Panc1 (cell line): ENCODE measurements at regions not wholly inside any gene's neighbourhood (a gene's known extent, or its start where the extent isn't known, plus 50 kb on each side); places are given as distances from the start of the nearest gene placed in this dataset.

Experiments used
- ATAC-seq: fragments of 200-7000 bp; cut with Tn5 transposase; 2 replicates; pipeline ENCODE4 v1.9.1; 2020; ENCODE audit warnings: mild to moderate bottlenecking, moderate library complexity
- BruUV-seq: library from RNA; stranded (reverse); fragments of 400-500 nt; replicated peaks from 2 replicates; lab custom pipeline; 2021; lab: Mats Ljungman, UMichigan
- CTCF ChIA-PET: fragments of 300-600 bp; sonication (Branson Sonifier 250); formaldehyde crosslinking; loops from one replicate; lab custom pipeline; 2022; ENCODE audit warnings: antibody characterized with exemption; lab: Charles Lee
- POLR2A ChIA-PET: fragments of 300-600 bp; sonication (Branson Sonifier 250); formaldehyde crosslinking; loops from one replicate; lab custom pipeline; 2022; ENCODE audit warnings: antibody characterized with exemption; lab: Charles Lee
- DNase-seq: peaks from one replicate; pipeline ENCODE4 v3.0.0-alpha.2; 2010; ENCODE audit warnings: low read depth, low spot score
- H3K27ac ChIP-seq: 2 replicates; pipeline ENCODE4 v1.5.1; 2011; ENCODE audit warnings: mild to moderate bottlenecking, low read length, inconsistent platforms
- H3K27me3 ChIP-seq: fragments of 200-500 bp; sonication (Bioruptor generic); 2 replicates; pipeline ENCODE4 v1.6.0; 2014; ENCODE audit warnings: low read length, inconsistent platforms; ENCODE audit not compliant: control insufficient read depth, insufficient read depth
- H3K36me3 ChIP-seq: fragments of 200-500 bp; sonication (Bioruptor generic); 2 replicates; pipeline ENCODE4 v1.5.1; 2014; ENCODE audit warnings: inconsistent platforms, mild to moderate bottlenecking, low read length, moderate library complexity; ENCODE audit not compliant: control insufficient read depth, insufficient read depth
- H3K4me1 ChIP-seq: 2 replicates; pipeline ENCODE4 v1.5.1; 2011; ENCODE audit warnings: inconsistent platforms, mild to moderate bottlenecking, low read length, moderate library complexity; ENCODE audit not compliant: control insufficient read depth, insufficient read depth
- H3K4me3 ChIP-seq, 2 experiments: 2 replicates each; pipeline ENCODE4 v1.5.1; 2011 to 2012; ENCODE audit warnings: low read depth in 2 of 2, low read length in 2 of 2, mild to moderate bottlenecking in 2 of 2, inconsistent platforms in 1 of 2, moderate library complexity in 1 of 2
- H3K9me3 ChIP-seq: fragments of 200-500 bp; sonication (Bioruptor generic); 2 replicates; pipeline ENCODE4 v1.5.1; 2014; ENCODE audit warnings: low read depth, mild to moderate bottlenecking, inconsistent platforms, low read length, moderate library complexity; ENCODE audit not compliant: control insufficient read depth, insufficient read depth
- CTCF ChIP-seq: fragments of 450-650 bp; IDR thresholded peaks from 2 replicates; pipeline ENCODE4 v1.5.1; 2017; ENCODE audit warnings: mild to moderate bottlenecking
- POLR2AphosphoS5 ChIP-seq: IDR thresholded peaks from 2 replicates; pipeline ENCODE4 v1.6.1; 2012; ENCODE audit warnings: mild to moderate bottlenecking, low read depth, low read length, moderate library complexity
- REST ChIP-seq, 2 experiments: IDR thresholded peaks; 2 replicates each; pipeline ENCODE4 v1.6.1; 2011 to 2012; ENCODE audit warnings: low read depth in 2 of 2, control low read depth in 1 of 2, low read length in 1 of 2, mild to moderate bottlenecking in 1 of 2, moderate library complexity in 1 of 2; ENCODE audit not compliant: insufficient read depth in 1 of 2
- SIN3A ChIP-seq: IDR thresholded peaks from 2 replicates; pipeline ENCODE4 v1.6.1; 2012; ENCODE audit warnings: low read depth, mild to moderate bottlenecking, low read length, moderate library complexity, borderline replicate concordance; ENCODE audit not compliant: insufficient read depth
- TCF7L2 ChIP-seq: IDR thresholded peaks from 2 replicates; pipeline ENCODE4 v1.6.1; 2011; ENCODE audit warnings: mild to moderate bottlenecking, low read depth, low read length, inconsistent platforms
- in situ Hi-C: cut with HindIII; loops from 2 replicates; pipeline ENCODE4 v1.10.0; 2016; ENCODE audit warnings: low sequenced_read_pairs, low pct_unique_long_range_greater_than_20kb
- intact Hi-C: fragments of 100-400 bp; cut with micrococcal nuclease; formaldehyde crosslinking; loops from one replicate; pipeline ENCODE4 v1.10.0; 2022; ENCODE audit not compliant: unreplicated experiment

- H3K36me3 ChIP-seq, result no peaks in the 10 kb centered on the region
- no peak overlapping the region for H3K4me3 ChIP-seq
- no peaks in the 10 kb centered on the region for H3K4me1 ChIP-seq
- no TSS peak for BruUV-seq
- POLR2A ChIA-PET, result no interaction called here
- H3K27me3 ChIP-seq, result no peaks in the 10 kb centered on the region; the same call in 1 of the 2 replicates
- no peaks in the 10 kb centered on the region for H3K9me3 ChIP-seq
- CTCF ChIA-PET, result no interaction called here
- DNase-seq (no peak), ATAC-seq (no peak)
- in situ Hi-C loops (no loop called here), intact Hi-C loops (no loop called here)
- no peak for TF ChIP-seq REST (IDR thresholded peaks at IDR 0.05; ENCODE audit: insufficient read depth in 1 of 2, low read depth in 2 of 2, low read length in 1 of 2)
- TF ChIP-seq SIN3A, result no peak
- no peak for TF ChIP-seq POLR2AphosphoS5
- TF ChIP-seq CTCF, result no peak
- no peak for TF ChIP-seq TCF7L2
- H3K27ac ChIP-seq, result no peak overlapping the region
Observed at GRCh38 chr7:37536706-37537105, 88.0 kb upstream of the ELMO1 start.

- intact Hi-C loops, result no loop called here
Observed at GRCh38 chr7:37537439-37537838, 88.8 kb upstream of the ELMO1 start.

More at GRCh38 chr7:37537439-37537838, 88.8 kb upstream of the ELMO1 start:
- H3K27ac ChIP-seq, result no peak overlapping the region
- TF ChIP-seq REST (IDR thresholded peaks at IDR 0.05; ENCODE audit: insufficient read depth in 1 of 2, low read depth in 2 of 2, low read length in 1 of 2) (no peak), TCF7L2 (no peak), SIN3A (no peak), CTCF (no peak), POLR2AphosphoS5 (no peak)
- no peaks in the 10 kb centered on the region for H3K27me3 ChIP-seq
- no peak overlapping the region for H3K4me3 ChIP-seq
- POLR2A ChIA-PET, result no interaction called here
- ATAC-seq (no peak), DNase-seq (no peak)
- H3K36me3 ChIP-seq, result no peaks in the 10 kb centered on the region
- no TSS peak for BruUV-seq
- in situ Hi-C loops, result no loop called here
- no peaks in the 10 kb centered on the region for H3K4me1 ChIP-seq
- no peaks in the 10 kb centered on the region for H3K9me3 ChIP-seq
- CTCF ChIA-PET, result no interaction called here
